ENCODE measurements at regions not wholly inside any gene's neighbourhood (a gene's known extent, or its start where the extent isn't known, plus 50 kb on each side); places are given as distances from the start of the nearest gene placed in this dataset.
"Not testable (repeated sequence)": the region's sequence is repeated elsewhere in the genome, so short reads cannot be mapped to it uniquely, and the experiment has no call there.

GRCh38 chr6:16901782-16902181, 140.5 kb upstream of the ATXN1 start:
- no peak for DNase-seq

DNA sequence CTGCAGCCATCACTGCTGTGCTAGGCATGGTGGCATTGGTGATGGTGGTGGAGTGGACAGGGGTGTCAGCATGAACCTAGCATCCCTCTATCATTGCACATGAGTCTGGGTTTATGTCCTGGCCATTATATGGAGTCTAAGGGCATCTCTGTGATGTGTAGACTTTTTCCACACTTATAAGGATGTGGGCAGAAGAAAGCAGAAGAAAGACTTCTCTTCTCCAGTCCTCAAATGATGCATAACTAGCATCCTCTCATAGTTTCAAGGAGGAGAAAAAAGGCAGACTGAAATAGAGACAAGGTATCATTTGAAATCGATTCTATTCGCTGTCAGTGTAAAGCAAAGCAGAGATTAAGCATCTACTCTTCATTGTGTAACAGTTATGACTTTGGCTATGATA, 140.0 kb upstream of the ATXN1 start:
- DNase-seq: no peak

DNA sequence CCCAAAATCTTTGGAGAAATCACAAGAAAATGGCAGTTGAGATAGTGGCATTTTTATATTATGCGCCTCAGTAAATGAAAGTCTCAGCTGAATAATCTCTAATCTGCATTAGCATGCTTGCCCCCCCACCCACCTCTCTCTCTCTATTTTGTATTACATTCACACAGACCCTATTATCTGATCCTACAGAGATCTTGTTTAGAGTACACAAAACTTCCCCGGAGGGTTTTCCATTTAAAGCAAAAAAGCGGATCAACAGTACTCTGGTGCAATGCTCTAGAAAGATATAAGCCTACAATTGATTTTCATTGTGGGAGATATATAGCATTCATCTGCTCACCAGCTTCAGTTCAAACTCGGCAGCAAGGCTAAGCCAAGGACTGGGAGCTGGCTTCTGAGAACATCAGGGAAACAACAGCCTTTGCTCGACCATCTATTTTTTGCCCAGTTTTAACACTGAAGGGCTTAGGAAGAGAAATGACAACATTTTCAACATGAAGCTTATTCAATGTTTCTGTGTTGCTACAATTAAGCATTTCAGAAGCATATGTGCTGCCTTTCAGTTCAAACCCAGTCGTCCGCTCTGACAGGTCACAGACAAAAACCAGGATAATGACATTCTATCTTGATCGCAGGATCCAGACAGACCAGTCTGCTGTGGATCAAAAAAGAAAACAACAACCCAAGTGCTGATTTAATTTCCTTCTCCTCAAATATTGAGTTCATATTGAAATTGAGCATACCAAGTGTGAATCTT, 137.6 kb upstream of the ATXN1 start:
- DNase-seq: no peak

DNA sequence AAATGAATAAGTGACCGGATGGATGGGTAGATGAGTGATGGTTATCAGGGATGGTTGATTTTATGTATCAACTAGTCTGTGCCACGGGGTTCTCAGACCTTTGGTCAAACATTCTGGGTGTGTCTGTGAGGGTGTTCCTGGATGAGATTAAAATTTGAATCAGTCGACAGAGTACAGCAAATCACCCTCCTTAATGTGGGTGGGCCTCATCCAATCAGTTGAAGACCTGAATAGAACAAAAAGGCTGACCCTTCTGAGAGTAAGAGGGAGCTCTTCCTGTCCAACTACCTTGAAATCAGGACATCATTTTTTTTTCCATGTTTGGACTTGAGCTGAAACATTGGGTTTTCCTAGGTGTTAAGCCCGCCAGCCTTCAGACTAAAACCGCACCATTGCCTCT, 136.4 kb upstream of the ATXN1 start:
- no peak for DNase-seq

- DNase-seq: no peak
Measured at GRCh38 chr6:16894301-16894700, 133.0 kb upstream of the ATXN1 start.

- not testable (repeated sequence) for DNase-seq
Measured at GRCh38 chr6:16891110-16891509, 129.8 kb upstream of the ATXN1 start.

DNA sequence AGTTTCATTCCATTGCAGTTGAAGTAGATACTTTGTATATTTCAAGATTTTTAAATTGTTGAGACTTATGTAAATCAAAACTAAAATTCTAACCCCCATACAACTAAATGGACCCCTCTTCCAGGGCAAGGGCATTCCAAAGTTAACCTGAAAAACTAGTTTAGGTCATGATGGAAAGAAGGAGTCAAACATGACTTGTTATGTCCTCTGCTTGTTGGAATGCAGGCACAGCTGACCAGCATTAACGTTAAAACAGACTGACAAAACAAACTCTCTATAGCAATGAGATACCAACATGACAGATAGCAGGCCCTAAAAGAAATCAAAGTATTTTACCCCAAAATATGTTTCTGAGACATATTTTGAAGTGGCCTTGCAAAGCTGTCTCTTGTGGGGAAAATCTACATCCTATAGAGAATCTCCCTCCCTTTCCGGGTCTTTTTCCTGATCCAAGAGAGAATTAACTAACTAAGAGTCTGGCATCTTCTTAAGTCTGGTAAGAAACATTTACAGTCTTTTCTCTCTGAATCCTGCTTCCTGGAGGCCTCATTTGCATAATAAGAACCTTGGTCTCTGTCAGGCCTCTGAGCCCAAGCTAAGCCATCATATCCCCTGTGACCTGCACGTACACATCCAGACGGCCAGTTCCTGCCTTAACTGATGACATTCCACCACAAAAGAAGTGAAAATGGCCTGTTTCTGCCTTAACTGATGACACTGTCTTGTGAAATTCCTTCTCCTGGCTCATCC, 124.3 kb upstream of the ATXN1 start:
- no peak for DNase-seq

DNA sequence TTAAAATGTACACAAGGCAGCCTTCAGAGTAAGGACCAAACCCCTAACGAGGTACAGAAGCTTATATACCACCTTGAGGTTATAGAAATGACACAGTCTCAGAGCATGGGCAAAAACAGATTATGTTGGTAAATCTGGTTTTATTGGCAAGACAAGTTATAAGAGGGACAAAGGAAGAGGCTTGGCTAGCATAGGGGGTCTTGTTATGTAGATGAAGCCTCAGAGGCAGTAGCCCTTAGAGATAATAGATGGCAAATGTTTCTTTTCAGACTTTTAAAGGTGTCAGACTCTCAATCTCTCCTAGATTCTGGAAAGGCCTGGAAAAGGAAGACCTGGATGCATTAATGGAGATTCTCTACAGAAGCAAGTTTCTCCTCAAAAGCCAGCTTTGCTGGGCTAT, 123.3 kb upstream of the ATXN1 start:
- no peak for DNase-seq

DNA sequence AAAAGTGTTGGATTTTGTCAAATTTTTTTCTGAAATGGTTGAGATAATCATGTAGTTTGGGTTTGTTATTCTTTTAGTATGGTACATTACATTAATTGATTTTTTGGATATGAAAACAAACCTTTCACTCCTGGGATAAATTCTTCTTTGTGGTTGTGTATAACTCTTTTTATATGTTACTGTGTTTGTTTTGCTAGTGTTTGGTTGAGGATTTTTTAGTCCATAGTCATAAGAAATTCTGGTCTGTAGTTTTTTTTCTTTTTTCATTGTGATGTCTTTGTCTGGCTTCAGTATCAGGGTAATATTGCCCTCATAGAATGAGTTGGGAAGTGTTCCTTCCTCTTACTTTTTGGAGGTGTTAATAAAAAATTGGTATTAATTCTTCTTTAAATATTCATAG, 122.2 kb upstream of the ATXN1 start:
- no peak for DNase-seq

DNA sequence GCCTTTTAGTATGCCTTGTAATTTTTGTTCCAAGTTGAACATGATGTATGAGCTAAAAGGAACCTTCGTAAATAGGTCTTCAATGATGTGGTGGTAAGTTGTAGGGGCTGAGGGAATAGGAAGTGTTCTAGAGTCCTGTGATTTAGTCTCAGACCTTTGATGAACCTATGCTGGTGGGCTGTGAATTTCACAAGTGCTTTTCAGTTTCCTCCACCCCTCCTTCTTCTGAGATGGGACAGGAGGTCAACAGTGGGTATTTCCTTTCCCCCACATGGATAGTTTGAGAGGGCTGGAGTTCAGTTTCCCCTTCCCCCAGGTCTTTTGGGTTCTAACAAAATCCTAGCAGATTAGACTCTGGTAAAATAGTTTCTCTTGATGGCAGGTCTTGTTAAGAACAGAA, 121.0 kb upstream of the ATXN1 start:
- DNase-seq: no peak

DNA sequence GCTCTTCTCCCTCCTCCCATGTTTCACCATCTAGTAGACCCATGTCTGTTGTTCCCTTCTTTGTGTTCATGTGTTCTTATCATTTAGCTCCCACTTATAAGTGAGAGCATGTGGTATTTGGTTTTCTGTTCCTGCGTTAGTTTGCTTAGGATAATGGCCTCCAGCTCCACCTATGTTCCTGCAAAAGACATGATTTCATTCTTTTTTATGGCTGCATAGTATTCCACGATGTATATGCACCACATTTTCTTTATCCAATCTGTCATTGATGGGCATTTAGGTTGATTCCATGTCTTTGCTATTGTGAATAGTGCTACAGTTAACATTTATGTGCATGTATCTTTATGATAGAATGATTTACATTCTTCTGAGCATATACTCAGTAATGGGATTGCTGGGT, 115.6 kb upstream of the ATXN1 start:
- not testable (repeated sequence) for DNase-seq

- no peak for DNase-seq
Measured at GRCh38 chr6:16876201-16876600, 114.9 kb upstream of the ATXN1 start.

DNA sequence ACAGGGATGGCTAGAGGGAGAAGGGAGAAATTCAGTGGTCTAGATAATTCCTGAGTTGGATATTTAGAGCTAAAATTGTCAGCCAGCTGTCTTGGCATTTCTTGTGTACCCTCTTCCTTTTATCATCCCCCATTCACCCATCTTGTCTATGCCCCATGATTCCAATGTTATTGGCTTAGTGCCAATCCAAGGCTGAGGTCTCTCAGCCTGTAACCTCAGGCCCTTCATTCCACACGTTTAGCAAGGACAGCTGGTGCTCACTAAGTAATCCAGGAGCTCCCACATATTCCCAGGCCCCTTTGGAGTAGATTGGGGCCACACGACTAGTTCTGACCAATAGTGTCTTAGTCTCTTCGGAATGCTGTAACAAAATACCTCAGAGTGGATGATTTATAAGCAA, 112.4 kb upstream of the ATXN1 start:
- no peak for DNase-seq

- no peak for DNase-seq
Measured at GRCh38 chr6:16872543-16873235, 111.4 kb upstream of the ATXN1 start.

DNA sequence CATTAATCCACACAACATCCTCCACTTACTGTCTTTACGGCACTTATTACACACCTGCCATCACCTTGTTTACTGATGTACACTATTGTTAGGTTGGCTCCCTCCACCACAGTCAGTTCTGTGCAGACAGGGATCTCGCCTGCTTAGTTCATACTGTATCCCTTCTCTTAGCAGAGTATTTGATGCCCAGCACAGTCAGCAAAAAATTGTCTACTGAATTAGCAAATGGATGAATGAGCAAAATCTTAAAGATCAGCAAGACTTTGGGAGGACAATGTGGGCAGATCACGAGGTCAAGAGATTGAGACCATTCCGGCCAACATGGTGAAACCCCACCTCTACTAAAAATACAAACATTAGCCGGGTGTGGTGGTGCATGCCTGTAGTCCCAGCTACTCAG, 109.8 kb upstream of the ATXN1 start:
- DNase-seq: no peak

GRCh38 chr6:16868968-16869367, 107.7 kb upstream of the ATXN1 start:
- DNase-seq: no peak

DNA sequence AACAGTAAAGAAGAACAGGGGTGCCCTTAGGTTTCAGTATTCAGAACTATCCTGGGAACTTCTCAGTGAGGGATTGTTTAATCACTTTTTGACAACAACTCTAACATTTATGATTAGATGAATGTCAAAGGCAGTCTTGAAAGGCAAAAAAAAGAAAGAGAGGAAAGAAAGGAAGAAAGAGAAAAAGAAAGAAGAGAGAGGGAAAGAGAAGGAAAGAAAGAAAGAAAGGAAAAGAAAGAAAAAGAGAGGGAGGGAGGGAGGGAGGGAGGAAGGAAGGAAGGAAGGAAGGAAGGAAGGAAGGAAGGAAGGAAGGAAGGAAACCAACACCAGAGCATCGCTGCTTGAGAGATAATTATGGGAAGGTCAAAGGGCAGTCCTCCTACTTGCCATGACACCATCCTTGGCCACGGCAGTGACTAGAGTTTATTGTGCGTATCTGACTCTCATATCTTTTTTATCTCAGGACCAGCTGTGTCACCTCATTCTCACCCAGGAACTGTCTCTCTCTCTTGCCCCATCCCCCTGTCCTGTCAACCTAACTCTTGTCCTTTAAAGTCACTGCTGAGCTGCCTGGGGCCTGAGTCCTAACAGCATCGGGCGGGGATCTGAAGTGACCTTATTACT, 96.8 kb upstream of the ATXN1 start:
- no peak for DNase-seq

GRCh38 chr6:16855460-16855859, 94.2 kb upstream of the ATXN1 start:
- no peak for DNase-seq

DNA sequence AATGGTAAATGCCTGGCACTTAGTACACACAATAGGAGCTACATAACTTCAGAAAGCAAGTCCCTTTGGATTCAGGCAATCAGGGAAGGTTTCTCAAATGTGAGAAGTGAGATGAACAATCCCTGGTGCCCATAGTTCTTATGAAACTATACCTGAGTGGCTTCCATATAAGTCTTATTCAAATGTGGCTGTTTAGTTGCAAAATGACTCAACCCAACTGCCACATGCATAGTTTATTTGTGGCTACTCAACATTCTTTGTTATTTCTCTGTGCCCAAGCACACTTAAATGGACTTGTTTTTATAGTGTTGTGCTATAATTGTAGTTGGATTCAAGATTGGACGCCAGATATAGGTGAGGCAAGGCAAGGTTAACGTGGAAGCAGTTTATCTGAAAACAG, 93.7 kb upstream of the ATXN1 start:
- no peak for DNase-seq

- no peak for DNase-seq
Measured at GRCh38 chr6:16852671-16853070, 91.4 kb upstream of the ATXN1 start.

GRCh38 chr6:16851758-16852157, 90.5 kb upstream of the ATXN1 start:
- no peak for DNase-seq

DNA sequence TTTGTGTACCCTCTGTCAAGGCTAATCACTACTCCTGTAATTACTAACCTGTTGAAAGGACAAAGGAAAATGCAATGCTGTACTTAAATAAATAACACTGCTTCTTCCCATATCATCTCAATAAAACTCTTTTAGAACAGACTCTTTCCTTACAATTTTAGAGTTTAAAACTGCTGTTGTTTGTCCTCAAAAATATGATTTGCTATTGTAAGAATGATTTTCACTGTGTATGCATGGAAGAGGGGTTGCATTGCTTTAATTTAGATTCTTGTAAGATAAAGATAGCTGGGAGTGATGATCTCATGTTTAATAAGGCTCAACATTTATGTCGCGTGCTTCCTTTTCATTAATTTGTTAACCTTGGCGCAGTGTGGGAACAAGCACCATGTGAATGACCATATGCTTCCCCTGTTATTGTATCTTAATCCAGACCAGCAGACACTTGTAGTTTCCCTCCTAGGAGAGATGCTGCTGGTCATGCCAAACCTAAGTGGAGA, 89.8 kb upstream of the ATXN1 start:
- no peak for DNase-seq

GRCh38 chr6:16850681-16851026, 89.4 kb upstream of the ATXN1 start:
- DNase-seq: no peak

All from SHP77 (cell line).